ENCODE measurements at regions not wholly inside any gene's neighbourhood (a gene's known extent, or its start where the extent isn't known, plus 50 kb on each side); places are given as distances from the start of the nearest gene placed in this dataset.
"Not testable (repeated sequence)": the region's sequence is repeated elsewhere in the genome, so short reads cannot be mapped to it uniquely, and the experiment has no call there.

DNA sequence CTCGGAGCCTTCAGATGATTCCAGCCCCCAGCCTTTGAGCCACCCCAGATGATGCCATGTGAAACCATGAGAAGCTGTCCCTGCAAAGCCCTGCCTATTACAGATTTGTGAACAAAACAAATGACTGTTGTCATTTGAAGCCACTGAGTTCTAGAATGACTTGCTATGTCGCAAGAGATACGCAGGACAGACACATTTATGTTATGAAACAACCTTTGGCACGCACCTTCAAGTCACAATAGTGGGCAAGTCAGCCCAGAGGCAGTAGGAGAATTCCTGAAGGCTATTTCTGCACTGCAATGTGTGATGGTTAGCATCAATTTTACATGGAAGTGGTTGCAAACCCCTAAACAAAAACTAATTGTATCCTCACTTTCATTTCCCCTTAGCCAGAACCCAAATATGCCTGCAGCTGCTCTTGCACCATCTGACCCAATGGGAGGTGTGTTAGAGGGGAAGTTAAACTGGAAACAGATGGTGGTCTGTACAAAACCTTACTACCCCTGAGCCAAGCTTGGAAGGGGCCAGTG lies 174.4 kb upstream of the ATP6AP2 start:
- DNase-seq = no peak

DNA sequence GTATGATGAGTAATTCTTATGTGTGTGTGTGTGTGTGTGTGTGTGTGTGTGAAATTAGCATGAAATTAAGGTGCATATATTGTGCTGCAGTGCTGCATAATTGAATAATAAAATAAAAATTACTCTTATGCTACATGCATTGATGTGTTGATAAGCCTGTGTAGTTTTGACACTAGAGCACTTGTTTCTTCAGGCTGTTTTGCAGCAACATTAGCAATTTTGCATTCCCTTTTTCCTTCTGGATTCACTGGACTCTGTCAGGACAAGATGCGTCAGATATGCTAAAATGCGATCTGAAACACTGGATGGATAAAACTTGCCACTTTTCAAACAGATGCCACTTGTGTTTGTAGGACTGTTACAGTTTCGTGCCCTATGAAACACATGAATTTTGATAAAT lies 175.4 kb upstream of the ATP6AP2 start:
- DNase-seq = no peak

DNA sequence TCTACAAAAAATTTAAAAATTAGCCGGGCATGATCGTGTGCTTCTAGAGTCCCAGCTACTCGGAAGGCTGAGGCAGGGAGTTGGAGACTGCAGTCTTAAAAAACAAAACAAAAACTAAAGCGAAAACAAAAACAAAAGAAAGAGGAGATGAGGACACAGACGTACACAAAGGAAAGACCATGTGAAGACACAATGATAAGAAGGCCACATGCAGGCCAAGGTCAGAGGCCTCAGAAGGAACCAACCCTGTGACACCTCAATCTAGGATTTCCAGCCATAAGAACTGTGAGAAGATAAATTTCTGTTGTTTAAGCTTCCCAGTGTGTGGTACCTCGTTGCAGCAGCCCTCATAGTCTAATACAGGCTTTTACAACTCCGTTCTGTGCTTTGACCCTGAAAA lies 177.0 kb upstream of the ATP6AP2 start:
- DNase-seq = no peak

DNA sequence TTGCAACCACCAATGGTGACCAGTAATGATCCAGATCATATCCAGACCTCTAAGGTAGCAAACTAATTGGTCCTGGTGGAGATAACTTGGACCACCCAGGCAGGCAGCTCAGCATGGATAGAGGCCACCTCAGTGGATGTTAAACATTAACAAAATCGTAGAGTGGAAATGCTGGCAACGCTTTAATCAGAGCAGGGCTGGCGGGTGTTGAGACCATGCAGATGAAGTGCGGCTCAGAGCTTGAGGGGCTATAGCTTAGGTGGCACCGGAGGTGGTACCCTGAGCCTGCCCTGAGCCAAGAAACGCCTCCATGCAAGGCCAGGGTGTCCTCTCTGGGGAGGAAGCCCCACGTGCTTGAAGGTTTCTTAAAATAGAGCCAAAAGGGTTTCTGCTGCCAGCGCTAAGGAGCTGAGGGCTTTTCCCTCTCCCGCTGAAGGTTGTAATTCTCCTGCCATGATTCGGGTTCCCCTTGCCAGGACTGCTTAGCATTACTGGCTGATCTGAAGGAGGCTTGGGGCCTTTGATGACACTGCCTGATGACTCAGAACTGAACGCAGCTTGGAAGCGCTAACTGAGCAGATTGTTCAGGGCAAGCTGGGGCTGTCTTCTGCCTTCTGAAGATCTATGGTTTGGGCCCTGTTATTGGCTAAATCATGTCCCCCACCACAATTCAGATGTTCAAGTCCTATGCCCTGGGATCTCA lies 177.8 kb upstream of the ATP6AP2 start:
- peak; percentile 62 for DNase-seq

DNA sequence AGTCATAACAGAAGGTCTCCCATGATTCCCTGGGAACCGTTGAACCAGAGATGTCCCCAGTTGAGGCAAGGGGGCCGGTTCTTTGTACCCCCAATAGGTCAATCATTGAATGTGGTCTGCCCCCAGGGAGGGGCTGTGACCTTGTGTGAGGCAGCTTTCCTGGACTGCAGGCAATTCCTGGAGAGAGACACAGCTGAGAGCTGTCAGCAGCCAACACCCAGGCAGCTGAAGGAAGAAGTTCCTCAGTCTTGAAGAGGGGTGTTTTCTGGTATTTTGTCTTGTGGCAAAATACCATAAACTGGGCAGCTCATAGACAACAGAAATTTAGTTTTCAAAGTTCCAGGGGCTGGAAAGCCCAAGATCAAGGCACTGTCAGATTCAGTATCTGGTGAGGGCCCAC lies 185.7 kb upstream of the ATP6AP2 start:
- no peak for DNase-seq

DNA sequence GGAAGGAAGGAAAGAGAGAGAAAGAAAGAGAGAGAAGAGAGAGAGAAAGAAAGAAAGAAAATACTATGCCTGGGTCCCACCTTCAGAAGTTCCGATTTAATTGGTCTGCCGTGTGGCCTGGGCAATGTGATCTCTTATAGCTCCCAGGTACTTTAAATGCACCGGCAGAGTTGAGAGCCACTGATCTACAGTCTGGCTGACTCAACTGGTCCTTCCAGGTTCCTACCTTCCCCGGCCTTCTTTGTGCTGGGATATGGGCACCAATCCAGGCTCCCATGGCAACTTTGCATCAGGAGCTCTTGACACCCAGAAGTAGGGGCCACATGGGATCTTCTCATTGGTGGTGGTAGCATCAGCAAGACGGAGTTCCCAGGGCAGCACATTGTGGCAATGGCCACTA lies 186.5 kb upstream of the ATP6AP2 start:
- no peak for DNase-seq

DNA sequence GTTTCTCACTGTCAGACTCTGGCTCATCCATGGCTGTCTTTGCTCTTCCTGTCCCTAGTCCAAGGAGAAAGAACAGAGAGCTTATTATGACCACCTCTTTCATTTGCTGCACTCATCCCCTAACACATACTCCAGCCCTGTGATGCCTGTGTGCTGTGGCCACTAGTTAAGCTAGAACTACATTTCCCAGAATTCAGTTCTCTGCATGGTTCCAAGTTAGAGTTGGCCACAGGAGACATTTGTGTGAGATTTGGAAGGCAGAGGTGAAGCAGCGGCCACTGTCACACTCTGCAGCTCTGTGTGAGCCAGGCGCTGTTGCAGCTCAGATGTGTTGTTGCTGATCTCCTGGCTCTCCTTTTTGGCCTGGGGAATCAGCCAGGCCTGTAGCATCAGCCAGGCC lies 188.2 kb upstream of the ATP6AP2 start:
- DNase-seq = no peak

DNA sequence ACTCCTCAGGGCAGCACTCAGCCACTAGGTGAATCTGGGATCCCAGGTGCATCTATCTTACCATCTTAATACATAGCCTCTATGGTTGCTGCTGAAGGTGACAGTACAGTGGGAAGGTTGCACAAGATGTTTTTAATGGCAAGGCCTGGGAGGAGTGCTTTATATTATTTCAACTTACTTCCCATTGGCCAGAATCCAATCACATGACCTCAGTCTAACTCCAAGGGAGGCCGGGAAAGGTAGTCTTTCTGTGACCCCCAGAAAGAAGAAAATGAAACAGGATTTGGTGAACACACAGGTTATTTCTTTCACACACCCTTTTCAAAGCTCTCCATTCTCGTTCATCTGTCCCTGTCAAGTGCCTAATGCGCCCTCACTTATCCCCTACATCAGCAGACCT lies 189.1 kb upstream of the ATP6AP2 start:
- no peak for DNase-seq

DNA sequence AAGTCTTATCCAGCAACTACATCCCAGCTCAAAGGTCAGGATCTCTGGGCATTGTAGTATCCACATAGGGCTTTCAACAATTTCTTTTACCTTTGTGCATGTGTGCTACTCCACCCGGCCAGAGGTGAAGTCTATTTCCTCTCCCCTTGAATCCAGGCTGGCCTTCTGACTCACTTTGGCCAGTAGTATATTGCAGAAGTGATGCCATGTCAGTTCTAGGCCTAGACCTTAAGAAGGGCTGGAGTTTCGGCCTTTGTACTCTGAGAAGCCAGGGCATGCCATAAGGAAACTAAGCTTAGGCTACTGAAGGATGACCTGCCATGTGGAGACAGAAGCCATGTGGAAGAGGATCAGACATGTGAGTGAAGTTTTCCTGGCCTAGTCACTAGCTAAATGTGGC lies 191.2 kb upstream of the ATP6AP2 start:
- no peak for DNase-seq

DNA sequence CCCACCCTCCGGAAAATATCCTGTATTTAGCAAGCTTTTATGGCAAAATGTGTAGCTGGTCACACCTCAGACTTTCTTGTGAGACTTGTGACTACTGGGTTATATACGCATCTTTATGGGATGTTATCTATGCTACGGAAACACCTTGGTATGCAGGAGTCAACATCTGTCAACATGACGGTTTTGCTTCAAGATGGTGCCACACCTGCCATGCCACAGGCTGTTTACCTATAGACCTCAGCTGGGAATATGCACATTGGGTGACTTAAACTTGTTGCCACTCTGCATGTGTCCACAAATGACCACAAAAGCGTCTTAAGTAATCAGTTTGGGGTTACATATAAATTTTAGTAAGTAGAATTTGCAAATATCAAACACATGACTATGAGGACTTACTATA lies 192.3 kb upstream of the ATP6AP2 start:
- no peak for DNase-seq

DNA sequence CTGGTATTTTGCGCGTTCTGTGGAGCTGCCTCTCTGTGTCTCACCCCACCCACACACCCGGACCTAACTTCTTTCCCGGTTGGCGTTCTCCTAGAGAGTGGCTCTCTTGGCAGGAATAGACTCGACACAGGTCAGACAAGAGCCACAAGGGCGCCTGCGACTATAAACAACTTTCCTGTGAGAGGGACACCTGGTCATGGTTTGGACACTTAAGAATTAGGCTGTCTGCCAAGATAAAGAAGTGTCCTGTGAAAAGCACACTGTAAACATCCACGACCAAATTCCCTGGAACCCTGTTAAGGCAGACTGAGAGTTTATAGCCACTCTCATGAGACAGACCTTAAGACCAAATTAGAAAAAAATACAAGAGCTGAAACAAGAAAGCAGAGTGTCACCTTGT lies 192.9 kb upstream of the ATP6AP2 start:
- DNase-seq = not testable (repeated sequence)

DNA sequence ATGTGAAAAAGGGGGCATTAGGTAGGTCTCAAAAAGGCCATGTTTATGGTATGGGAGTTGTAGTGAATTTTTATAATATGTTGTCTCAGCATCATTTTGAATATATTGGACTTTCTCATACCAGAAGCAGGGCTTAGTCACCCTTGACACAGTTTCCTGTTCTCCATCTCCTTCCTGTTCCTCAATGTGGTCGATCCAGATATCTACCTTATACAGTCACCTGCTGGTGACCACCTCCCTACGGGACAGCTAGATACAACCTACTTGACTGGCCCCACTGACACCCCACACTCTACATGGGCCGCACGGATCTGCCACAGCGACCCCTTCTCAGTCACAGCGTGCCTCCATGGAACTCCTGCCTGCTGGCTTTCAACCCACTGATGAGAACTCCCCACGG lies 193.5 kb upstream of the ATP6AP2 start:
- not testable (repeated sequence) for DNase-seq

DNA sequence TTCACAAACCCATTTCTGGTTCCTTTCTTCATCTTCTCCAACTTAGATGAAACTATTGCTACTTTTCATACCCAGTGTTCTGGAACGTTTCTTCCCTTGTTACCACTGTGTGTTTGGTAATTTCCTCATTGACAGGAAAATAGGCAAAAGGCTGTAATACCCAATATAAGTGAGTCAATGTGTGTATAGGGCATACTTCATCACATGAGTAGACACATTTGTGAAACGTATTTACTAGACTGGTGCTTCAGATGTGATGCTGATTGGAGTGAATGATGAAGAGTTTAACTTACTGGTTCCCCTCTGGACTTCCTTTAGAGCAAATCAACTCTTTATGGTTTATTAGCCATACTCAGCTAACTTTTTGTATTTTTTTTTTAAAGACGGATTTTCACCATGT lies 195.1 kb upstream of the ATP6AP2 start:
- no peak for DNase-seq

DNA sequence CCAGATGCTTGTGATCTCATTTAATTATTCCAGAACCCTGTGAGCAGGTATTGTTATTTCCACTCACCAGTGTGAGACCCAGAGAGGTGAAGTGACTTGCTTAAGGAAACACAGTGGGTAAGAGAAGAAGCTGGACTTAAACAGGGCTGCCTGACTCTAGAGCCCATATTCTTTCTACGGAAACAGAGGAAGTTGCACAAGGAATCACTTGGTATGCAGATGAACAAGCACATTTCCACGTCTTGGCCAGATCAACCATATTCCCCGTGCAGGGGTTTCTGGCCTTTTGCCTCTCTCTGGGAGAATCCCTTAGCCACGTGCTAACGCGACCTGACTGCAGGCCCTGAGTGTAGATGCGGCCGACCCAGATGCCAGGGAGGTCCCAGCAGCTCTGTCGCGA lies 195.5 kb upstream of the ATP6AP2 start:
- DNase-seq = no peak

DNA sequence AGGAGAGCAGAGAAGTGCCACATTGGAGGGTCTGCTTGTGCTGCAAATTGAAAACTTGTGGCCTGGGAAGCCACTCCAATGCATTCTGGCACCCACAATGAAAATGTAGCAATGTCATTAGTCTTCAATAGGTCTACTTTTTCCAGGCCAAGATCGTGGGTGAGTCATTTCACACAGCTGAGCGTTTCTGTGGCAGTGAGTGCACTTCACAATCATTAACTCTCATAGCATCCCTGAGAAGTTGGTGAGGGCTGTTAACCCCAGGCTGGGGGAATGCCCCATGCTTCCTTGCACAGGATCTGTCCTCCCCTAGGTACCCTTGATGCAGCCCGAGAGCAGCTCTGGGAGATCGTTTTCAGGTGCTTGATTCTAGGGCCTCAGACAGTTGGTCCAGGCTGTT lies 196.8 kb upstream of the ATP6AP2 start:
- no peak for DNase-seq

DNA sequence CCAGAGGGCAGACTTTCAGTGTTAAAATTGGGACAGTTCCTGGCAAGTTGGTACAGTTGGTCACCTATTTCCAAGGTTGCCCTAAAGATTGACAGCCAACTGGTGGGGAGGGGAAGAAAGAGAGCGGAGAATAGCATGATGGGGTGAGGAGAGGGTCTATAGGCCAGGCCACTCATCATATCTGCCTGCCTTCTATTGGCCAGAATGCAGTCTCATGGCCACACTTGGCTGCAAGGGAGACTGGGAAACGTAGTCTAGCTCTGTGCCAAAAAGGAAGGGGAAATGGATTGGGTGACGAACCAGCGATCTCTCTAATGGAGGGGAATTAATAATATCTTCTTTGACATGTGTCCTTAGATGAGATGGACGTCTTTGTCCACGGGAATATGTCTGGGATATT lies 197.4 kb upstream of the ATP6AP2 start:
- no peak for DNase-seq

DNA sequence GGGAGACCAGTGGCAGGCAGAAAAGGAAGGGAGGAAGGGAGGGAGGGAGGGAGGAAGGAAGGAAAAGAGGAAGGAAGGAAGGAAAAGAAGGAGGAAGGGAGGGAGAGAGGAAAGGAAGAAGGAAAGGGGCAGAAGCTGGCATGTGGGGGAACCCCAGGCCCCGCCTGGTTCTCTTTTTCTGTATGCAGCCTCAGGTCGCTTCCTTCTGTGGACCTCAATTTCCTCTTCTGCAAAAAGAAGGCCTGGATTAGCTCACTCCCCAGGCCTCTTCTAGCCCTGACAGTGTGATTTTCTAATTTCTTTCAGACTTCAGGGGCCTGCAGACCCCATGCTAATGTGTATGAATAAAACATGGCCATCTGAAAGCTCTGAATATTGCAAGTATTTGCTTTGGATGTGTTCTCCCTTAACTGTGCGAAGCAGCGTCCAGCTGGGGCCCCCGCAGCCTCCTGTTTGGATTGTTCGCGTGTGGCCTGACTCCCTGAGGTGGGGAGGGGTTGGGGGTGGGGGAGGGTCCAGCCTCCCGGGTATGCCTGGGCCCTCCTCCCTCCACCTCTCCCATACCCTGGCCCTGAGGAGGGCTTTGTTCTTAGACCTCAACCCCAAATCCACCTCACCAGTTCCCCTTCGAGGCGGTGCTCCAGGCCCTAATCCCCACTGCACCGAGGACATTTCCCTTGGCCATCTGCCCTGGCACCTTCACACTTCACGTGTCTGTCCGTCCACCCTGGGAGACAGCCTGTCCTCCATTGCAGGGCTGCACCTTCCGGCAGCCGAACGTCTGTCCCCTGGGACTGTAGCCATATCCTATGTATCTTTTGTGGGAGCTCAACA lies 199.9 kb upstream of the ATP6AP2 start:
- DNase-seq = no peak

DNA sequence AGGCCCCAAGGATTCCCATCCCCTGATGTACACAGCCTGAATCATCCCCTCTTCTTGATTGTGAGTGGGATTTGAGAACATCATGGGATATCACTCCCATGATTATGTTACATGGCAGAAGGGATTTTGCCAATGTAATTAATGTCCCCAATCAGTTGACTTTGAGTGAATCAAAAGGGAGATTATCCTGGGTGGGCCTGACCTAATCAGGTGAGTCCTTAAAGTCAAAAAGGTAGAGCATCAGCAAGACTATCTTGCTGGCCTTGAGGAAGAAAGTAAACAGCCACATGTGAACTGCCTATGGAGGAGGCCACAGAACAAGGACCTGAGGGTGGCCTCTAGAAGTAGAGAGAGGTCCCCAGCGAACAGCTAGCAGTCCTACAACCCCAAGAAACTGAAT lies 203.1 kb upstream of the ATP6AP2 start:
- DNase-seq = no peak

DNA sequence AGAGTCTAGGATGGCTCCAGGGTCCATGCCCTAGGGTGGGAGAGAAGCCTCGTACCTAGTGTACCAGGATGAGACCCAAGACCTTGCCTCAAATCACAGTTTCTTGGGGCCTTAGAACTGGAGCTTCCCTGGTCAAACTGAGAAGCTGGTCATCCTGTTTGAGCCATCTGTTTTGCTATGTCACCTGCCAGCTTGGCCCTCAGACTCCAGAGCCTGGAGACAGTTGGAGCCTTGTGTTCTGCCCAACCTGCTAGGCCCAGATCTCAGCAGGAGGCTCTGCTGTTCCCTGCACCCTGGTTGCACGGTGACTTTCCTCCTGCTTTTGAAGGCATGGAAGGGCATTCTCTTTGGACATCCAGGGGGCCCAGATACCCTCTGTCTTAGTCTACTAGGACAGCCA lies 206.3 kb upstream of the ATP6AP2 start:
- DNase-seq = no peak

DNA sequence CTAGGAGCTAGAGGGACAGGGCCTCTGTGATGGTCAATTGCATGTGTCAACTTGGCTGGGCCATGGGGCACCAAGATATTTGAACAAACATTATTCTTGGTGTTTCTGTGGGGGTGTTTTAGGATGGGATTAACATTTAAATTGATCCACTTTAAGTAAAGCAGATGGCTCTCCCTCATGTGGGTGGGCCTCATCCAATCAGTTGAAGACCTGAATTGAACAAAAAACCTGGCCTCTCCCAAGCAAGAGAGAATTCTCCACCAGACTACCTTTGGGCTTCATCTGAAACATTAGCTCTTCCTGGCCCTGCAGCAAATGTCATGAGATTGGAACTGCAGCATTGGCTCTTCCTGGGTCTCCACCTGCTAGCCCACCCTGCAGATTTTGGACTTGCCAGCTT lies 207.1 kb upstream of the ATP6AP2 start:
- DNase-seq = no peak

DNA sequence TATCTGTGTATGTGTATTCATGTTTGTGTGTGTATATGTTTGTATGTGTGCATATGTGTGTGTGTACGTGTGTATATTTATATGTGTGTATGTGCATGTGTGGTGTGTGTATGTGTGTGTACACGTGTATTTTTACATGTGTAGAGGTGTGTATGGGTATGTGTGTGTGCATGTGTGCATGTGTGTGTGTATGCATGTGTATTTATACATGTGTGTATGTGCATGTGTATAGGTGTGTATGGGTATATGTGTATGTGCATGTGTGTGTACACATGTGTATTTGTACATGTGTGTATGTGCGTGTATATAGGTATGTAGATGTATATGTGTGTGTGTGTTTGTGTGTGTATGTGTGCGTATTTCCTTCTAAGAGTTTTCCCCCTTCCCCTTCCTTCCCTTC lies 207.7 kb upstream of the ATP6AP2 start:
- no peak for DNase-seq

DNA sequence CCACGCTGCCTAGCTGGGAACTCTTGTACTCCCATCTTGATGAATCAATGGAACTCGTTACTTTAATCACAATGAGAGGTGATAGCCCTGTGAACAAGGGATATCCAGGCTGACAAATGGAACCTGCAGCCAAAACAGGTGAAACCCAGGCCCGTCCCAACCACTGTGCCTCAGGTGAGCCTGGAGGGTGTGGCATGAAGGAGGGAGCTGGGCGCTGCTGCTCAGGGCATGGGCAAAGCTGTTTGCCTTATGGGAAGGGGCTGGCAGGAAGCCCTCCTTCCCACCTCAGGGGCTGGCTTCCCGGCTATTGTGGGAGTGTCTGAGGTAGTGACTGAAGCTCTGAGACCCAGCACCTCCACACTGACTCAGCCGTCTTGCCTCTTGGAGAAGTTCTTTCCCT lies 209.4 kb upstream of the ATP6AP2 start:
- DNase-seq = no peak

DNA sequence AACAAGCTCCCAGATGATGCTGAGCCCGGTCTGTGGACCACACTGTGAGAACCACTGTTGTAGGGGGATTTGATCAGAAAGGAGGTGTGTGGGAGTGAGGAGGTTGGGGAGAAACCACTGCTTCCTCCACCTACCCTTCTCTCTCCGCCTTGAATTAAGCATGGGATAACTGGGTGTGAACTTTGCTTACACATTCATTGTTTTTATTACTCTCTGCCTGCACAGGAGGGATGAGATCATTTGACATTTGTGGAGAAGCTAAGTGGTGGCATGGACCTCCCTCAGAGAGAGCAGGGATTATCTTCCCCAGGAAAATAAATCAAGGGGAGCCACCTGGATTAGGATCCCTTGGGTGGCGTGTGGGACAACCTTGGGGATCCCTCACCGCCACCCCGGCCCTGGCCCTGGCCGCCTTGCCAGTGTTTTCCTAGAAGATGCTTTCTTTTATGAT lies 212.1 kb upstream of the ATP6AP2 start:
- DNase-seq = no peak

DNA sequence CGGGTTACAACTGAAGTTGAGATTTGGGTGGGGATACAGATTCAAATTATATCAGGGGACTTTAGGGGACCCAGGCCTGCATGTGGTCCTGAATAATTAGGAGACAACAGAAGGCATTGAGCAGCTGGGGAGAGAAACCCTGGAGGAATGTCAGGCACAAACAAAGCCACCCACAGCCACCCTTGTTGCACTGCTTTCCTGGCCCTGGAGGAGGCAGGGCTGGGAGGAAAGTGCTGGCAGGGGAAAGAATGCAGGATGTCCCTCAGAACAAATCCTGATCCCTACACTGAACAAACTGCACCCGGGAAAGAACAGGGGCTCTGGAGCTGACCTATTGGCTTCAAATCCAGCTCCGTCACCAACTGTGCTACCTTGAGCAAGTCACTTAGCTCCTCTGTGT lies 214.1 kb upstream of the ATP6AP2 start:
- no peak for DNase-seq
